ENCODE measurements at regions not wholly inside any gene's neighbourhood (a gene's known extent, or its start where the extent isn't known, plus 50 kb on each side); places are given as distances from the start of the nearest gene placed in this dataset.

GRCh38 chr11:28726432-28726831 is 618.2 kb downstream of the METTL15 start:
- TF ChIP-seq, protein P1, sequence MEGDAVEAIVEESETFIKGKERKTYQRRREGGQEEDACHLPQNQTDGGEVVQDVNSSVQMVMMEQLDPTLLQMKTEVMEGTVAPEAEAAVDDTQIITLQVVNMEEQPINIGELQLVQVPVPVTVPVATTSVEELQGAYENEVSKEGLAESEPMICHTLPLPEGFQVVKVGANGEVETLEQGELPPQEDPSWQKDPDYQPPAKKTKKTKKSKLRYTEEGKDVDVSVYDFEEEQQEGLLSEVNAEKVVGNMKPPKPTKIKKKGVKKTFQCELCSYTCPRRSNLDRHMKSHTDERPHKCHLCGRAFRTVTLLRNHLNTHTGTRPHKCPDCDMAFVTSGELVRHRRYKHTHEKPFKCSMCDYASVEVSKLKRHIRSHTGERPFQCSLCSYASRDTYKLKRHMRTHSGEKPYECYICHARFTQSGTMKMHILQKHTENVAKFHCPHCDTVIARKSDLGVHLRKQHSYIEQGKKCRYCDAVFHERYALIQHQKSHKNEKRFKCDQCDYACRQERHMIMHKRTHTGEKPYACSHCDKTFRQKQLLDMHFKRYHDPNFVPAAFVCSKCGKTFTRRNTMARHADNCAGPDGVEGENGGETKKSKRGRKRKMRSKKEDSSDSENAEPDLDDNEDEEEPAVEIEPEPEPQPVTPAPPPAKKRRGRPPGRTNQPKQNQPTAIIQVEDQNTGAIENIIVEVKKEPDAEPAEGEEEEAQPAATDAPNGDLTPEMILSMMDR (IDR thresholded peaks at IDR 0.05 in 4 of 5, conservative IDR thresholded peaks at IDR 0.05 in 1 of 5), result no peak
- no peak for TF ChIP-seq POLR2A (IDR thresholded peaks at IDR 0.05)
